ENCODE measurements at regions not wholly inside any gene's neighbourhood (a gene's known extent, or its start where the extent isn't known, plus 50 kb on each side); places are given as distances from the start of the nearest gene placed in this dataset.
"Not testable (repeated sequence)": the region's sequence is repeated elsewhere in the genome, so short reads cannot be mapped to it uniquely, and the experiment has no call there.

- DNase-seq = not testable (repeated sequence)
Observed at GRCh38 chr21:6561168-6561567, 3960.2 kb upstream of the TPTE start.

GRCh38 chr21:6561578-6561977 lies 3959.8 kb upstream of the TPTE start:
- not testable (repeated sequence) for DNase-seq

GRCh38 chr21:6564543-6565166 lies 3956.7 kb upstream of the TPTE start:
- peak in 1 of 2 experiments; percentile 18 for DNase-seq

- DNase-seq = peak; percentile 44 to 57
Observed at GRCh38 chr21:6565190-6566094, 3955.9 kb upstream of the TPTE start.

- DNase-seq = not testable (repeated sequence)
Observed at GRCh38 chr21:6567542-6567941, 3953.8 kb upstream of the TPTE start.

- DNase-seq = not testable (repeated sequence)
Observed at GRCh38 chr21:6569152-6569551, 3952.2 kb upstream of the TPTE start.

- DNase-seq = not testable (repeated sequence)
Observed at GRCh38 chr21:6569587-6570392, 3951.6 kb upstream of the TPTE start.

- DNase-seq = not testable (repeated sequence)
Observed at GRCh38 chr21:6570700-6571368, 3950.5 kb upstream of the TPTE start.

GRCh38 chr21:6573576-6573975 lies 3947.8 kb upstream of the TPTE start:
- DNase-seq = not testable (repeated sequence)

GRCh38 chr21:6579801-6580200 lies 3941.6 kb upstream of the TPTE start:
- DNase-seq = not testable (repeated sequence)

Measured in activated T-cell treated with anti-CD3 and anti-CD28 coated beads, Interleukin-2, amount 50 U/mL, for 48 hours (primary cell).